HEK293 (cell line): ENCODE measurements at regions not wholly inside any gene's neighbourhood (a gene's known extent, or its start where the extent isn't known, plus 50 kb on each side); places are given as distances from the start of the nearest gene placed in this dataset.

Experiments
- CTCF ChIA-PET: fragments of 350-600 bp; formaldehyde crosslinking; extraction: SDS; loops from one replicate; lab custom pipeline; 2021; ENCODE audit warnings: antibody characterized with exemption; lab: Yijun Ruan, JAX
- POLR2A ChIA-PET: fragments of 300-600 bp; formaldehyde crosslinking; extraction: SDS; loops from one replicate; lab custom pipeline; 2020; ENCODE audit warnings: antibody characterized with exemption, inconsistent platforms; lab: Yijun Ruan, JAX
- H3K27ac ChIP-seq: fragments of 200-500 bp; sonication (Bioruptor generic); 2 replicates; pipeline ENCODE4 v1.5.1; 2014; ENCODE audit warnings: low read depth, low read length, control low read depth, inconsistent platforms; ENCODE audit errors: extremely low read depth
- H3K36me3 ChIP-seq, 2 experiments: fragments of 200-500 bp in 1 of 2; sonication (Bioruptor generic) in 1 of 2; 1 replicate in 1 of 2; 2 replicates in 1 of 2; pipeline ENCODE4 v1.5.1; 2014 to 2017; ENCODE audit warnings: inconsistent platforms in 2 of 2, low read length in 2 of 2; ENCODE audit not compliant: control insufficient read depth in 2 of 2, insufficient read depth in 1 of 2
- H3K4me1 ChIP-seq: fragments of 200-500 bp; sonication (Bioruptor generic); 2 replicates; pipeline ENCODE4 v1.5.1; 2014; ENCODE audit warnings: mild to moderate bottlenecking, low read length, inconsistent platforms; ENCODE audit not compliant: control insufficient read depth, insufficient read depth
- H3K4me3 ChIP-seq: 2 replicates; pipeline ENCODE4 v1.5.1; 2011; ENCODE audit warnings: low read depth, mild to moderate bottlenecking, control low read depth, low read length, moderate library complexity
- H3K9me3 ChIP-seq: fragments of 200-500 bp; sonication (Bioruptor generic); 2 replicates; pipeline ENCODE4 v1.5.1; 2014; ENCODE audit warnings: low read depth, low read length, inconsistent platforms; ENCODE audit not compliant: control insufficient read depth, insufficient read depth
- CTCF ChIP-seq: fragments of 450-650 bp; formaldehyde crosslinking; IDR thresholded peaks from 2 replicates; pipeline ENCODE4 v1.5.1; 2016; ENCODE audit warnings: missing biosample characterization, missing genetic modification characterization
- FEZF1 ChIP-seq: fragments of 450-650 bp; formaldehyde crosslinking; IDR thresholded peaks from 2 replicates; pipeline ENCODE4 v1.5.1; 2016; ENCODE audit warnings: missing biosample characterization, missing genetic modification characterization
- RBAK ChIP-seq: fragments of 450-650 bp; formaldehyde crosslinking; IDR thresholded peaks from 2 replicates; pipeline ENCODE4 v1.5.1; 2016; ENCODE audit warnings: missing biosample characterization, missing genetic modification characterization
- SALL2 ChIP-seq: fragments of 450-650 bp; formaldehyde crosslinking; IDR thresholded peaks from 2 replicates; pipeline ENCODE4 v1.5.0; 2017; ENCODE audit warnings: missing biosample characterization, mild to moderate bottlenecking, missing genetic modification characterization, borderline replicate concordance
- SP3 ChIP-seq: fragments of 450-650 bp; formaldehyde crosslinking; IDR thresholded peaks from 2 replicates; pipeline ENCODE4 v1.5.1; 2016; ENCODE audit warnings: missing biosample characterization, missing genetic modification characterization
- ZBTB48 ChIP-seq: fragments of 450-650 bp; formaldehyde crosslinking; IDR thresholded peaks from 2 replicates; pipeline ENCODE4 v1.5.1; 2016; ENCODE audit warnings: missing biosample characterization, missing genetic modification characterization
- ZBTB49 ChIP-seq: fragments of 450-650 bp; formaldehyde crosslinking; IDR thresholded peaks from 2 replicates; pipeline ENCODE4 v1.5.1; 2016; ENCODE audit warnings: missing biosample characterization, missing genetic modification characterization, low read depth
- ZFP41 ChIP-seq: fragments of 450-650 bp; formaldehyde crosslinking; IDR thresholded peaks from 2 replicates; pipeline ENCODE4 v1.5.1; 2016; ENCODE audit warnings: missing biosample characterization, missing genetic modification characterization, borderline replicate concordance
- ZFP69B ChIP-seq: fragments of 450-650 bp; formaldehyde crosslinking; IDR thresholded peaks from 2 replicates; pipeline ENCODE4 v1.5.1; 2016; ENCODE audit warnings: missing biosample characterization, missing genetic modification characterization
- ZNF112 ChIP-seq: fragments of 450-650 bp; formaldehyde crosslinking; IDR thresholded peaks from 2 replicates; pipeline ENCODE4 v1.5.0; 2017; ENCODE audit warnings: missing biosample characterization, missing genetic modification characterization
- ZNF114 ChIP-seq: fragments of 450-650 bp; formaldehyde crosslinking; IDR thresholded peaks from 2 replicates; pipeline ENCODE4 v1.5.0; 2017; ENCODE audit warnings: missing biosample characterization, missing genetic modification characterization
- ZNF18 ChIP-seq: fragments of 450-650 bp; formaldehyde crosslinking; IDR thresholded peaks from 2 replicates; pipeline ENCODE4 v1.5.1; 2016; ENCODE audit warnings: missing biosample characterization, missing genetic modification characterization
- ZNF214 ChIP-seq: fragments of 450-650 bp; formaldehyde crosslinking; IDR thresholded peaks from 2 replicates; pipeline ENCODE4 v1.5.1; 2017; ENCODE audit warnings: missing biosample characterization, mild to moderate bottlenecking, missing genetic modification characterization, borderline replicate concordance
- ZNF341 ChIP-seq: fragments of 450-650 bp; formaldehyde crosslinking; IDR thresholded peaks from 2 replicates; pipeline ENCODE4; 2016; ENCODE audit warnings: low read depth, missing biosample characterization, missing genetic modification characterization
- ZNF391 ChIP-seq: fragments of 450-650 bp; formaldehyde crosslinking; IDR thresholded peaks from 2 replicates; pipeline ENCODE4 v1.5.1; 2016; ENCODE audit warnings: low read depth, missing biosample characterization, missing genetic modification characterization, borderline replicate concordance
- ZNF426 ChIP-seq: fragments of 450-650 bp; formaldehyde crosslinking; IDR thresholded peaks from 2 replicates; pipeline ENCODE4 v1.5.1; 2017; ENCODE audit warnings: missing biosample characterization, missing genetic modification characterization, mild to moderate bottlenecking, inconsistent platforms, moderate library complexity
- ZNF530 ChIP-seq: fragments of 450-650 bp; formaldehyde crosslinking; IDR thresholded peaks from 2 replicates; pipeline ENCODE4 v1.5.1; 2016; ENCODE audit warnings: low read depth, missing biosample characterization, missing genetic modification characterization
- ZNF548 ChIP-seq: fragments of 450-650 bp; formaldehyde crosslinking; IDR thresholded peaks from 2 replicates; pipeline ENCODE4 v1.5.1; 2016; ENCODE audit warnings: missing biosample characterization, missing genetic modification characterization
- ZNF571 ChIP-seq: fragments of 450-650 bp; formaldehyde crosslinking; IDR thresholded peaks from 2 replicates; pipeline ENCODE4 v1.5.0; 2017; ENCODE audit warnings: missing biosample characterization, missing genetic modification characterization
- ZNF626 ChIP-seq: fragments of 450-650 bp; sonication (Bioruptor Pico); formaldehyde crosslinking; IDR thresholded peaks from 2 replicates; pipeline ENCODE4 v1.5.1; 2018; ENCODE audit warnings: missing biosample characterization, missing genetic modification characterization, inconsistent platforms
- ZNF664 ChIP-seq: fragments of 450-650 bp; formaldehyde crosslinking; IDR thresholded peaks from 2 replicates; pipeline ENCODE4 v1.5.1; 2016; ENCODE audit warnings: missing biosample characterization, missing genetic modification characterization
- ZNF76 ChIP-seq: fragments of 450-650 bp; formaldehyde crosslinking; IDR thresholded peaks from 2 replicates; pipeline ENCODE4; 2016; ENCODE audit warnings: low read depth, missing biosample characterization, missing genetic modification characterization, borderline replicate concordance
- ZNF791 ChIP-seq: fragments of 450-650 bp; formaldehyde crosslinking; IDR thresholded peaks from 2 replicates; pipeline ENCODE4 v1.5.1; 2016; ENCODE audit warnings: missing biosample characterization, missing genetic modification characterization
- ZSCAN16 ChIP-seq: fragments of 450-650 bp; formaldehyde crosslinking; IDR thresholded peaks from 2 replicates; pipeline ENCODE4 v1.5.1; 2016; ENCODE audit warnings: missing biosample characterization, missing genetic modification characterization
- ZSCAN5A ChIP-seq: fragments of 450-650 bp; formaldehyde crosslinking; IDR thresholded peaks from 2 replicates; pipeline ENCODE4 v1.5.1; 2016; ENCODE audit warnings: missing biosample characterization, missing genetic modification characterization

- CTCF ChIA-PET = no interaction called here
- Histone ChIP-seq H3K4me3 (no peak overlapping the region), H3K27ac (no peak overlapping the region), H3K4me1 (no peaks in the 10 kb centered on the region), H3K36me3 (no peaks in the 10 kb centered on the region), H3K9me3 (no peaks in the 10 kb centered on the region)
- POLR2A ChIA-PET = no interaction called here
- TF ChIP-seq ZNF18 (tag by site-specific recombination) (no peak), ZBTB49 (tag by site-specific recombination) (no peak), ZSCAN16 (tag by site-specific recombination) (no peak), ZNF664 (no peak), SP3 (tag by site-specific recombination) (no peak), SALL2 (no peak), ZNF571 (tag by site-specific recombination) (no peak), ZNF626 (no peak), ZNF214 (no peak), ZNF76 (tag by site-specific recombination) (no peak)
Observed at GRCh38 chr10:130905386-130905785, 406.1 kb downstream of the TCERG1L start.

- Histone ChIP-seq H3K36me3 (no peaks in the 10 kb centered on the region), H3K4me1 (no peaks in the 10 kb centered on the region), H3K27ac (no peak overlapping the region), H3K4me3 (no peak overlapping the region)
- POLR2A ChIA-PET = no interaction called here
- CTCF ChIA-PET = interaction anchor here (0.6 kb wide), 1 partner anchor 37 kb away, joined by 3 read pairs; no protein-coding TSS in a partner anchor
- TF ChIP-seq FEZF1 (tag by site-specific recombination) (no peak), ZNF426 (tag by site-specific recombination) (no peak), ZFP69B (no peak), ZNF341 (tag by site-specific recombination) (no peak), ZNF664 (no peak), ZNF112 (tag by site-specific recombination) (no peak)
- TF ChIP-seq, all 188 proteins: peak for 0
- no peaks in the 10 kb centered on the region for H3K9me3 ChIP-seq
Observed at GRCh38 chr10:130905921-130906320, 405.6 kb downstream of the TCERG1L start.

- Histone ChIP-seq H3K4me1 (no peaks in the 10 kb centered on the region), H3K4me3 (no peak overlapping the region), H3K27ac (no peak overlapping the region), H3K9me3 (no peaks in the 10 kb centered on the region), H3K36me3 (no peaks in the 10 kb centered on the region)
- ChIA-PET CTCF (no interaction called here), POLR2A (no interaction called here)
- TF ChIP-seq ZNF391 (tag by site-specific recombination) (no peak), ZBTB48 (tag by site-specific recombination) (no peak), ZNF114 (tag by site-specific recombination) (no peak), ZNF791 (tag by site-specific recombination) (no peak), ZFP41 (tag by site-specific recombination) (no peak), ZNF548 (tag by site-specific recombination) (no peak), RBAK (no peak), ZNF530 (tag by site-specific recombination) (no peak), ZSCAN5A (tag by site-specific recombination) (no peak), CTCF (tag by site-specific recombination) (no peak)
Observed at GRCh38 chr10:130910848-130911247, 400.7 kb downstream of the TCERG1L start.
